NCI-H2107 treated with DMSO at 0.1 percent for 48 hours (cell line): ENCODE measurements at regions not wholly inside any gene's neighbourhood (a gene's known extent, or its start where the extent isn't known, plus 50 kb on each side); places are given as distances from the start of the nearest gene placed in this dataset.
"Not testable (repeated sequence)": the region's sequence is repeated elsewhere in the genome, so short reads cannot be mapped to it uniquely, and the experiment has no call there.

ENCODE experiments used
- DNase-seq: peaks from one replicate; lab custom pipeline; 2025; ENCODE audit not compliant: unreplicated experiment; lab: John Stamatoyannopoulos, UW

- DNase-seq: no peak
These were observed 321.9 kb downstream of the GADD45G start for GRCh38 chr9:89926691-89927220.

- DNase-seq: no peak
These were observed 323.3 kb downstream of the GADD45G start for GRCh38 chr9:89928106-89928505.

- DNase-seq: no peak
These were observed 323.9 kb downstream of the GADD45G start for GRCh38 chr9:89928521-89929275.

- no peak for DNase-seq
These were observed 324.5 kb downstream of the GADD45G start for GRCh38 chr9:89929315-89929672.

- DNase-seq: peak; percentile 24
These were observed 325.1 kb downstream of the GADD45G start for GRCh38 chr9:89929673-89930480.

GRCh38 chr9:89933578-89933977 lies 328.8 kb downstream of the GADD45G start:
- no peak for DNase-seq

- DNase-seq: no peak
These were observed 330.3 kb downstream of the GADD45G start for GRCh38 chr9:89935115-89935514.

GRCh38 chr9:89935801-89936200 lies 331.0 kb downstream of the GADD45G start:
- no peak for DNase-seq

- no peak for DNase-seq
These were observed 332.2 kb downstream of the GADD45G start for GRCh38 chr9:89937051-89937450.

GRCh38 chr9:89939181-89939580 lies 334.4 kb downstream of the GADD45G start:
- no peak for DNase-seq

GRCh38 chr9:89939626-89940292 lies 334.9 kb downstream of the GADD45G start:
- no peak for DNase-seq

- no peak for DNase-seq
These were observed 335.8 kb downstream of the GADD45G start for GRCh38 chr9:89940625-89941024.

GRCh38 chr9:89941875-89942274 lies 337.1 kb downstream of the GADD45G start:
- no peak for DNase-seq

GRCh38 chr9:89942643-89943042 lies 337.8 kb downstream of the GADD45G start:
- no peak for DNase-seq

GRCh38 chr9:89943309-89943708 lies 338.5 kb downstream of the GADD45G start:
- DNase-seq: no peak

GRCh38 chr9:89943728-89944127 lies 338.9 kb downstream of the GADD45G start:
- no peak for DNase-seq

- no peak for DNase-seq
These were observed 340.3 kb downstream of the GADD45G start for GRCh38 chr9:89945133-89945532.

- no peak for DNase-seq
These were observed 341.9 kb downstream of the GADD45G start for GRCh38 chr9:89946741-89947140.

GRCh38 chr9:89949111-89949510 lies 344.3 kb downstream of the GADD45G start:
- no peak for DNase-seq

GRCh38 chr9:89951675-89952074 lies 346.9 kb downstream of the GADD45G start:
- no peak for DNase-seq

- DNase-seq: no peak
These were observed 347.6 kb downstream of the GADD45G start for GRCh38 chr9:89952401-89952800.

GRCh38 chr9:89953263-89953662 lies 348.5 kb downstream of the GADD45G start:
- DNase-seq: not testable (repeated sequence)
